Left ventricle myocardium inferior (tissue), 1 donor: ENCODE measurements at regions not wholly inside any gene's neighbourhood (a gene's known extent, or its start where the extent isn't known, plus 50 kb on each side); places are given as distances from the start of the nearest gene placed in this dataset.

Experiments
- DNase-seq: peaks from one replicate; pipeline ENCODE4 v3.0.0-alpha.2; 2020
- H3K27ac ChIP-seq: fragments of 200-600 bp; replicated peaks from 2 replicates; pipeline ENCODE4 v1.8.0; 2021
- H3K27me3 ChIP-seq: fragments of 200-600 bp; 2 replicates; pipeline ENCODE4 v1.8.0; 2021; ENCODE audit warnings: low read depth
- H3K36me3 ChIP-seq: fragments of 200-600 bp; 2 replicates; pipeline ENCODE4 v1.8.0; 2021
- H3K4me1 ChIP-seq: fragments of 200-600 bp; 2 replicates; pipeline ENCODE4 v1.8.0; 2021
- H3K4me3 ChIP-seq: fragments of 200-600 bp; 2 replicates; pipeline ENCODE4 v1.8.0; 2021; ENCODE audit warnings: mild to moderate bottlenecking, moderate library complexity
- H3K9me3 ChIP-seq: fragments of 200-600 bp; replicated peaks from 2 replicates; pipeline ENCODE4 v1.8.0; 2021
- intact Hi-C: fragments of 100-400 bp; cut with micrococcal nuclease; formaldehyde crosslinking; loops from one replicate; pipeline ENCODE4 v1.11.0; 2022
- TF ChIP-seq, protein P1 (sequence below): fragments of 200-600 bp; IDR thresholded peaks from 2 replicates; pipeline ENCODE4 v1.8.0; 2021; ENCODE audit warnings: antibody characterized with exemption, mild to moderate bottlenecking, borderline replicate concordance
- donor health status: DM: no; HTN: yes; CAD: no; lungs with severe emphysema.

GRCh38 chr6:132952031-132952867 lies 137.9 kb downstream of the RPS12 start:
- intact Hi-C loops = no loop called here
- H3K4me3 ChIP-seq = no peak overlapping the region
- H3K27me3 ChIP-seq = peaks cover 6% of the 10 kb centered on the region
- H3K36me3 ChIP-seq = no peaks in the 10 kb centered on the region
- TF ChIP-seq, protein P1, sequence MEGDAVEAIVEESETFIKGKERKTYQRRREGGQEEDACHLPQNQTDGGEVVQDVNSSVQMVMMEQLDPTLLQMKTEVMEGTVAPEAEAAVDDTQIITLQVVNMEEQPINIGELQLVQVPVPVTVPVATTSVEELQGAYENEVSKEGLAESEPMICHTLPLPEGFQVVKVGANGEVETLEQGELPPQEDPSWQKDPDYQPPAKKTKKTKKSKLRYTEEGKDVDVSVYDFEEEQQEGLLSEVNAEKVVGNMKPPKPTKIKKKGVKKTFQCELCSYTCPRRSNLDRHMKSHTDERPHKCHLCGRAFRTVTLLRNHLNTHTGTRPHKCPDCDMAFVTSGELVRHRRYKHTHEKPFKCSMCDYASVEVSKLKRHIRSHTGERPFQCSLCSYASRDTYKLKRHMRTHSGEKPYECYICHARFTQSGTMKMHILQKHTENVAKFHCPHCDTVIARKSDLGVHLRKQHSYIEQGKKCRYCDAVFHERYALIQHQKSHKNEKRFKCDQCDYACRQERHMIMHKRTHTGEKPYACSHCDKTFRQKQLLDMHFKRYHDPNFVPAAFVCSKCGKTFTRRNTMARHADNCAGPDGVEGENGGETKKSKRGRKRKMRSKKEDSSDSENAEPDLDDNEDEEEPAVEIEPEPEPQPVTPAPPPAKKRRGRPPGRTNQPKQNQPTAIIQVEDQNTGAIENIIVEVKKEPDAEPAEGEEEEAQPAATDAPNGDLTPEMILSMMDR = no peak
- no peaks in the 10 kb centered on the region for H3K9me3 ChIP-seq
- DNase-seq = no peak
- no peak overlapping the region for H3K27ac ChIP-seq
- H3K4me1 ChIP-seq = no peaks in the 10 kb centered on the region

DNA sequence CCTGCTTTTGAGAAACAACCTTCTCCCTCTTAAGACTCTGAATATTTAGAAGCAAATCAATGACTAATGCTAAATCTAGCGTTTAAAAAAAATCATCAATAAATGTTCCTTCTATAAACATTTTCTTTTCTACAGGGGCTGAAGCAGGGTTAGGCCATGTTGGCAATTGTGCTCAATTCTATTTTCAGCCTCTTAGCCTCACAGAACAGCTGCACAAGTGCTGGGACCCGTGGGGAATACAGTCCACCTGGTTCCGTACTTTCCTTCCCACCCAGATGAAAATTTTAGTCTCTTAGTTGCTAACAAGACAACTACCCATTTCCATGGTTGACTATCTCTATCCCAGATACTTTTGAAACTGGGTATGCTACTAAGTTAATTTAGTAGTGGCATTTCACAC lies 138.6 kb downstream of the RPS12 start:
- Histone ChIP-seq H3K9me3 (no peaks in the 10 kb centered on the region), H3K36me3 (no peaks in the 10 kb centered on the region), H3K4me3 (no peak overlapping the region), H3K27ac (no peak overlapping the region), H3K4me1 (no peaks in the 10 kb centered on the region), H3K27me3 (peaks cover 6% of the 10 kb centered on the region)
- DNase-seq = no peak
- intact Hi-C loops = no loop called here
- TF ChIP-seq, protein P1 = no peak

- TF ChIP-seq, protein P1 = no peak
- intact Hi-C loops = no loop called here
- Histone ChIP-seq H3K4me3 (no peak overlapping the region), H3K36me3 (no peaks in the 10 kb centered on the region), H3K27me3 (peaks cover 6% of the 10 kb centered on the region), H3K4me1 (no peaks in the 10 kb centered on the region), H3K9me3 (no peaks in the 10 kb centered on the region), H3K27ac (no peak overlapping the region)
- DNase-seq = no peak
Measured at GRCh38 chr6:132954222-132954621, 139.9 kb downstream of the RPS12 start.

DNA sequence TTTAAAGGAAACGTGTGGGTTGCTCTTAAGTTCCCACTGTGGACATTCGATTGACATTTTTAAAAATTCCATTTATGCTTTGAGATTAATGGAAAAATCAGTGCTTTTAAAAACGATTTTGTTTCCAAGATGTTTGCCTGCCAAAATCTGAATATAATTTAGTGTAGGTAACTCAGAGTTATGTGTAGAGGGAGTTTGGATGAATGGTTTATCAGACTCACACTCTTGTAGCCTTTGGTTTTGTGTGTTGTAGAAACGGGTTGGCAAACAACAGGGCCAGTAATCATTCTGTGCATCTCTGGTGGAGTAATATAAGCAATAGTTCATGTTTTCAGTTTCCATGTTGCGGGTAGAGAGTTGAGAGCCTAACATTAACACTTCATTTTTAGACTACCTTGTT lies 140.6 kb downstream of the RPS12 start:
- H3K36me3 ChIP-seq = no peaks in the 10 kb centered on the region
- H3K4me3 ChIP-seq = no peak overlapping the region
- TF ChIP-seq, protein P1 = no peak
- peaks cover 6% of the 10 kb centered on the region for H3K27me3 ChIP-seq
- H3K27ac ChIP-seq = no peak overlapping the region
- DNase-seq = no peak
- no peaks in the 10 kb centered on the region for H3K4me1 ChIP-seq
- H3K9me3 ChIP-seq = no peaks in the 10 kb centered on the region
- intact Hi-C loops = no loop called here

GRCh38 chr6:132959639-132960326 lies 145.4 kb downstream of the RPS12 start:
- H3K36me3 ChIP-seq = no peaks in the 10 kb centered on the region
- H3K27ac ChIP-seq = no peak overlapping the region
- H3K4me3 ChIP-seq = no peak overlapping the region
- DNase-seq = no peak
- no peaks in the 10 kb centered on the region for H3K9me3 ChIP-seq
- TF ChIP-seq, protein P1 = no peak
- intact Hi-C loops = no loop called here
- H3K27me3 ChIP-seq = peaks cover 6% of the 10 kb centered on the region
- peaks cover 18% of the 10 kb centered on the region for H3K4me1 ChIP-seq
